B cell (primary cell): ENCODE measurements at regions not wholly inside any gene's neighbourhood (a gene's known extent, or its start where the extent isn't known, plus 50 kb on each side); places are given as distances from the start of the nearest gene placed in this dataset.

Experiments used
- ATAC-seq: fragments of 200-7000 bp; cut with Tn5 transposase; one replicate; pipeline ENCODE4 v1.10.0; 2021; ENCODE audit warnings: low read depth, mild to moderate bottlenecking, moderate number of reproducible peaks, moderate library complexity
- CTCF ChIA-PET: fragments of 350-600 bp; sonication (Branson Sonifier 250); formaldehyde crosslinking; loops from one replicate; lab custom pipeline; 2021; ENCODE audit warnings: antibody characterized with exemption, inconsistent platforms; lab: Charles Lee
- POLR2A ChIA-PET: fragments of 350-600 bp; sonication (Branson Sonifier 250); formaldehyde crosslinking; loops from one replicate; lab custom pipeline; 2021; ENCODE audit warnings: antibody characterized with exemption; lab: Charles Lee
- DNase-seq: peaks from one replicate; pipeline ENCODE4 v3.0.0; 2013
- H2AFZ ChIP-seq: 2 replicates; pipeline ENCODE4 v1.6.1; 2012; ENCODE audit warnings: mild to moderate bottlenecking, low read depth, low read length; ENCODE audit not compliant: insufficient read depth, poor library complexity, severe bottlenecking
- H3K27ac ChIP-seq, 2 donors: 1 replicate in 1 of 2; 2 replicates in 1 of 2; pipeline ENCODE4 v1.5.1; 2012 to 2013; ENCODE audit warnings: low read length in 2 of 2, mild to moderate bottlenecking in 2 of 2, moderate library complexity in 1 of 2
- H3K27me3 ChIP-seq, 4 experiments: fragments of 200-600 bp in 1 of 4; sonication (generic) in 1 of 4; replicated peaks in 1 of 4; 1 replicate in 2 of 4; 2 replicates in 2 of 4; pipeline versions ENCODE4 v1.6.1 to v1.7.0; 2013 to 2016; ENCODE audit warnings: low read length in 3 of 4, mild to moderate bottlenecking in 2 of 4, mixed read lengths in 1 of 4, moderate library complexity in 1 of 4; ENCODE audit not compliant: insufficient read depth in 4 of 4, control insufficient read depth in 3 of 4; ENCODE audit errors: control extremely low read depth in 1 of 4
- H3K36me3 ChIP-seq, 2 experiments: replicated peaks in 1 of 2; 1 replicate in 1 of 2; 2 replicates in 1 of 2; pipeline versions ENCODE4 v1.6.1 to v1.7.1; 2013; ENCODE audit warnings: low read length in 1 of 2; ENCODE audit not compliant: insufficient read depth in 2 of 2, control insufficient read depth in 1 of 2; ENCODE audit errors: control extremely low read depth in 1 of 2, extremely low read depth in 1 of 2
- H3K4me1 ChIP-seq, 2 donors: fragments of 200-600 bp in 1 of 2; sonication (generic) in 1 of 2; 1 replicate in 1 of 2; 2 replicates in 1 of 2; pipeline versions ENCODE4 v1.5.1 to v1.6.1; 2013 to 2017; ENCODE audit warnings: low read length in 2 of 2; ENCODE audit not compliant: control insufficient read depth in 2 of 2, insufficient read depth in 2 of 2
- H3K4me2 ChIP-seq: replicated peaks from 2 replicates; pipeline ENCODE3; 2012; ENCODE audit warnings: mild to moderate bottlenecking, low read depth, low read length; ENCODE audit not compliant: poor library complexity, severe bottlenecking
- H3K4me3 ChIP-seq, 5 experiments: fragments of 200-600 bp in 1 of 5; sonication (generic) in 1 of 5; 1 replicate in 3 of 5; 2 replicates in 2 of 5; pipeline versions ENCODE4 v1.5.1 to v1.7.0; 2011 to 2016; ENCODE audit warnings: low read length in 4 of 5, mild to moderate bottlenecking in 4 of 5, low read depth in 2 of 5, control low read depth in 1 of 5, moderate library complexity in 1 of 5; ENCODE audit not compliant: insufficient read depth in 1 of 5; ENCODE audit errors: control extremely low read depth in 1 of 5, extremely low read depth in 1 of 5
- H3K79me2 ChIP-seq: fragments of 200-600 bp; sonication (generic); one replicate; pipeline ENCODE4 v1.6.0; 2016; ENCODE audit warnings: low read length; ENCODE audit not compliant: control insufficient read depth, insufficient read depth
- H3K9ac ChIP-seq: fragments of 200-600 bp; sonication (generic); 2 replicates; pipeline ENCODE4 v1.6.1; 2017; ENCODE audit warnings: mild to moderate bottlenecking, low read length, moderate library complexity
- H3K9me3 ChIP-seq, 3 donors: one replicate each; pipeline versions ENCODE4 v1.6.1 to v1.7.1; 2013; ENCODE audit warnings: low read length in 2 of 3; ENCODE audit not compliant: control insufficient read depth in 2 of 3, insufficient read depth in 1 of 3; ENCODE audit errors: control extremely low read depth in 1 of 3
- H4K20me1 ChIP-seq: 2 replicates; pipeline ENCODE4 v1.6.0; 2012; ENCODE audit warnings: mild to moderate bottlenecking, low read length; ENCODE audit not compliant: insufficient read depth, control insufficient read depth, poor library complexity, severe bottlenecking
- H3K27ac Mint-ChIP-seq: one replicate; pipeline ENCODE4 v1.8.0; 2021; ENCODE audit warnings: mixed read lengths
- H3K27me3 Mint-ChIP-seq: one replicate; pipeline ENCODE4 v1.8.0; 2021; ENCODE audit warnings: mixed read lengths
- H3K4me1 Mint-ChIP-seq: one replicate; pipeline ENCODE4 v1.8.0; 2021; ENCODE audit warnings: mixed read lengths
- H3K4me3 Mint-ChIP-seq: one replicate; pipeline ENCODE4 v1.8.0; 2021; ENCODE audit warnings: mixed read lengths
- H3K9me3 Mint-ChIP-seq: one replicate; pipeline ENCODE4 v1.8.0; 2022; ENCODE audit warnings: mixed read lengths; ENCODE audit not compliant: insufficient read depth
- EZH2 ChIP-seq: IDR thresholded peaks from 2 replicates; pipeline ENCODE4 v1.6.1; 2012; ENCODE audit warnings: borderline replicate concordance, low read depth, mild to moderate bottlenecking, moderate library complexity, low read length; ENCODE audit not compliant: insufficient read depth, poor library complexity, severe bottlenecking
- WGBS: methylation state at CpG from one replicate; pipeline ENCODE4 v1.1.5; 2013; ENCODE audit warnings: missing lambda C conversion rate; ENCODE audit not compliant: insufficient coverage; 5-methylcytosine and 5-hydroxymethylcytosine counted together
- intact Hi-C: fragments of 100-400 bp; cut with micrococcal nuclease; formaldehyde crosslinking; loops from one replicate; pipeline ENCODE4 v1.10.0; 2022
- TF ChIP-seq, protein P1 (sequence below): fragments of 200-600 bp; IDR thresholded peaks from one replicate; pipeline ENCODE4 v1.8.0; 2022; ENCODE audit warnings: antibody characterized with exemption, mild to moderate bottlenecking

DNA sequence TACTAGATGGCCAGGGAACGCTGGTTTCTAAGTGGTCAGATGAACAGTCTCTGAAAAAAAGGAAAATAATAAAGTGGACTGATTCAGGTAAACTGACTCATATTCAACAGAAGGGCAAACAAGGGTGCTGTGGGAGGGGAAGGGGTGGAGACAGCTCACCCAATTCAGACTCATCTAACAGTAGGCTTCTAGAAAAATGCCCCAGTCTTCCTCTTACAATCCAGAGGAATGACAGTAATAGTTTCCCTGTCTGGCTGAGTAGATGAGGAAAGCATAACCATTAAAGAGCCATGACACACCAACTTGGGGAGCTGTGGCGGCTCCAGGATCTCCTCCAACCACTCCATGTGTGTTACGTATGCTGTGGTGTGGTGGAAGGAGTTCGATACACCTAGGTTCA is 231.4 kb upstream of the UMPS start:
- no peaks in the 10 kb centered on the region for H3K79me2 ChIP-seq
- DNase-seq = no peak
- H3K4me2 ChIP-seq = no peak overlapping the region
- H3K4me3 ChIP-seq = no peak overlapping the region
- ATAC-seq = no peak
- peaks cover 2% of the 10 kb centered on the region for H3K4me1 Mint-ChIP-seq
- no peak overlapping the region for H3K4me3 Mint-ChIP-seq
- H4K20me1 ChIP-seq = no peaks in the 10 kb centered on the region
- no peak overlapping the region for H3K27ac Mint-ChIP-seq
- ChIA-PET CTCF (no interaction called here), POLR2A (no interaction called here)
- no peak overlapping the region for H3K27ac ChIP-seq
- peaks cover 36% of the 10 kb centered on the region for H3K27me3 Mint-ChIP-seq
- peaks cover 0 to 3% (median 0%) of the 10 kb centered on the region in 4 experiments for H3K27me3 ChIP-seq
- H3K9me3 Mint-ChIP-seq = no peaks in the 10 kb centered on the region
- intact Hi-C loops = no loop called here
- H2AFZ ChIP-seq = no peak overlapping the region
- no peaks in the 10 kb centered on the region for H3K4me1 ChIP-seq
- no peaks in the 10 kb centered on the region for H3K36me3 ChIP-seq
- H3K9ac ChIP-seq = no peak overlapping the region
- WGBS = no CpG with 5 or more reads among the region's 4 CpGs
- no peak for TF ChIP-seq EZH2
- TF ChIP-seq, protein P1, sequence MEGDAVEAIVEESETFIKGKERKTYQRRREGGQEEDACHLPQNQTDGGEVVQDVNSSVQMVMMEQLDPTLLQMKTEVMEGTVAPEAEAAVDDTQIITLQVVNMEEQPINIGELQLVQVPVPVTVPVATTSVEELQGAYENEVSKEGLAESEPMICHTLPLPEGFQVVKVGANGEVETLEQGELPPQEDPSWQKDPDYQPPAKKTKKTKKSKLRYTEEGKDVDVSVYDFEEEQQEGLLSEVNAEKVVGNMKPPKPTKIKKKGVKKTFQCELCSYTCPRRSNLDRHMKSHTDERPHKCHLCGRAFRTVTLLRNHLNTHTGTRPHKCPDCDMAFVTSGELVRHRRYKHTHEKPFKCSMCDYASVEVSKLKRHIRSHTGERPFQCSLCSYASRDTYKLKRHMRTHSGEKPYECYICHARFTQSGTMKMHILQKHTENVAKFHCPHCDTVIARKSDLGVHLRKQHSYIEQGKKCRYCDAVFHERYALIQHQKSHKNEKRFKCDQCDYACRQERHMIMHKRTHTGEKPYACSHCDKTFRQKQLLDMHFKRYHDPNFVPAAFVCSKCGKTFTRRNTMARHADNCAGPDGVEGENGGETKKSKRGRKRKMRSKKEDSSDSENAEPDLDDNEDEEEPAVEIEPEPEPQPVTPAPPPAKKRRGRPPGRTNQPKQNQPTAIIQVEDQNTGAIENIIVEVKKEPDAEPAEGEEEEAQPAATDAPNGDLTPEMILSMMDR = no peak
- no peaks in the 10 kb centered on the region for H3K9me3 ChIP-seq

DNA sequence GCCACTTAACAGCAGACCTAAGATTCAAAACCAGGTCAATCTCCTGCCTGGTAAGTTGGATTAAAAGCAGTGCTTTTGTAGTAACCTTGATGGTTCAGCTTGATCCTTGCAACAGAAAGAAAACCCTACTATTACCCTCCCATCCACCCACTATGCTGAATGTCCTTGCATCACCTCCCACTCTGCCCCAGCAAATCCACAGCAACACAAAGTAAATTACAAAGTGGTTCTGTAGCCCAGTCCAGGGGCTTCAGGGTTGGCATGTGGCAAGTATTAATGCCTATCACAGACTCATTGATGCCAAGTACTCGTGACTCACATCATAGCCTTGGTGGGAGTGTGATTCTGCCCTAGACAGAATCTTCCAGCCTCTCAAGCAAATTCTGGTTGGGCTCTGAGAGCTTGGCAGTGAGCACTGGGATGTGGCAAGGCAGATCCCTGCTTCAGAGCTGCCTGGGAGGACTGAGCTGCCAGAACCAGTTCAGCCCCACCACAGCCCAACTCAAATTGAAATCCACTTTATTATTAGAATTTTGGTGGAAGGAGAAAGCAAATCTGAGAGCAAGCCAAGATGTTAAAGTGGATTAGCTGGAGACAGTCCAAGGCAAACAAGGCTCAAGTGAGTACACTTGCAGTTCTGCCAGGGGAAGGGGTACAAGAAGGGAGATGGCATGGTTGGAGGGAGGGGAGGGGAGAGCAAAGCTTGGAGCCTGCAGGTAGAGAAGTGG is 225.8 kb upstream of the UMPS start:
- Histone ChIP-seq H4K20me1 (no peaks in the 10 kb centered on the region), H3K9ac (no peak overlapping the region), H3K27ac (no peak overlapping the region), H3K36me3 (no peaks in the 10 kb centered on the region), H3K4me1 (no peaks in the 10 kb centered on the region), H3K4me3 (no peak overlapping the region), H3K9me3 (peaks cover 0 to 2% (median 0%) of the 10 kb centered on the region in 3 donors), H3K27me3 (peaks cover 0 to 6% (median 2%) of the 10 kb centered on the region in 4 experiments), H2AFZ (no peak overlapping the region), H3K79me2 (no peaks in the 10 kb centered on the region), H3K4me2 (no peak overlapping the region)
- WGBS = 100% methylated on average over 1 of the region's 1 CpG
- DNase-seq = no peak
- Mint-ChIP-seq H3K4me1 (no peaks in the 10 kb centered on the region), H3K9me3 (no peaks in the 10 kb centered on the region), H3K27ac (no peak overlapping the region), H3K27me3 (peaks cover 36% of the 10 kb centered on the region), H3K4me3 (no peak overlapping the region)
- TF ChIP-seq, protein P1 = no peak
- no peak for TF ChIP-seq EZH2
- ATAC-seq = no peak
- POLR2A ChIA-PET = no interaction called here
- intact Hi-C loops = no loop called here
- CTCF ChIA-PET = no interaction called here
